Embryonic facial prominence (tissue), 1 donor: ENCODE measurements at regions not wholly inside any gene's neighbourhood (a gene's known extent, or its start where the extent isn't known, plus 50 kb on each side); places are given as distances from the start of the nearest gene placed in this dataset.

ENCODE experiments used
- DNase-seq: peaks from one replicate; pipeline ENCODE4 v3.0.0-alpha.2; 2016; ENCODE audit errors: extremely low spot score

DNA sequence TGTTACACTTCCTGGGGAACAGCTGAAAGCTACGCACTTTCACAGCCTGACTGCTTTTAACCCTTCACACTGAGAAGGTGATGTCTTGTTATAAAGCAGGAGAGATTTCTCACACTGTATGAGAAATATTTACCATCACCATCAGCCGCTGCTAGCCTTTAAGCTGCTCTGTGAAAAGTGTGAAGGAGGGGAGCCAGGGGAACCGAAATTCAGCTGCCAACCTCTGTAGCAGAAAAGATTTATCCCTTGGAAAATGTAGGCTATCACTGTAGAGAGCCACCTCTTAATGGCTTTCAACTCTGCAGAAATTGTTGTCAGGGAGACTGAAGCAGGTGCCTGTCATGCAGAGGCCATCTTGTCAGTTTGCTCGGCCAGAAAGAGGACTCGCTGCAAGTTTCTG, 145.3 kb downstream of the SP3 start:
- no peak for DNase-seq

DNA sequence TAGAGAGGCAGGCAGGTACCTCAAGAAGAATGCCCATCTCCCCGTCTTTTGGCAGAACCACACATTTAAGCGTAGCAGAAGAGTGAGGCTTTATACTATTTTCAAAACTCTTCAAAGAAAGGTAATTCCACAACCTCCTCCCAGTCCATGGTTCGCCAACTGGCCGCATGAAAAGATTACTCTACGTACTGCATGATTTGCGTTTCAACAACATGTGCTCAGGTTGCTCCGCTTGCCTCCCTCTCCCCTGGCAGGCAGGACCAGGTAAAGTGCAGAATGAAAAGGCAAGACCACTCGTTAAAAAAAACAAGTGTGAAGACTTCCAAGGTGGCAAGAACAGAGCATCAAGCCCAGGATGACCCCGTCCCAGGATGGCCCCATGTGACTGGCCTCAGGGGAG, 143.7 kb downstream of the SP3 start:
- DNase-seq: no peak

DNA sequence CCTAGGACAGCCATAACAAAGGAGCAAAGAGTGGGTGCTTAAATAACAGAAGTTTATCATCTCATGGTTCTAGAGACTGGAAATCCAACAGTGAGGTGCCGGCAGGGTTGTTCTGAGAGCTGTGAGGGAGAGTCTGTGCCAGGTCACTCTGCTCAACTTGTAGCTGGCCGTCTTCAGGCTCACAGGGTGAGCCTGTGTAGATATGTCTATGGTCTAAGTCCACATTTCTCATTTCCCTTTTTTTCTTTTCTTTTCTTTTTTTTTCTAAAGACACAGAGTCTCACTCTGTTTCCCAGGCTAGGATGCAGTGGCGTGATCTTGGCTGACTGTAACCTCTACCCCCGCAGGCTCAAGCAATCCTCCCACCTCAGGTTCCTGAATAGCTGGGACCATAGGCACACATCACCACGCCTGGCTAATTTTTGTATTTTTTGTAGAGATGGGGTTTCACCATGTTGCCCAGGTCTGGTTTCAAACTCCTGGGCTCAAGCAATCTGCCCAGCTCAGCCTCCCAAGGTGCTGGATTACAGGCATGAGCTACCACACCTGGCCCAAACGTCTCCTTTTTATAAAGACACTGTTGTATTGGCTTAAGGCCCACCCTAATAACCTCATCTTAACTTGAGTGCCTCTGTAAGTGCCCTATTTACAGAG, 142.2 kb downstream of the SP3 start:
- no peak for DNase-seq

DNA sequence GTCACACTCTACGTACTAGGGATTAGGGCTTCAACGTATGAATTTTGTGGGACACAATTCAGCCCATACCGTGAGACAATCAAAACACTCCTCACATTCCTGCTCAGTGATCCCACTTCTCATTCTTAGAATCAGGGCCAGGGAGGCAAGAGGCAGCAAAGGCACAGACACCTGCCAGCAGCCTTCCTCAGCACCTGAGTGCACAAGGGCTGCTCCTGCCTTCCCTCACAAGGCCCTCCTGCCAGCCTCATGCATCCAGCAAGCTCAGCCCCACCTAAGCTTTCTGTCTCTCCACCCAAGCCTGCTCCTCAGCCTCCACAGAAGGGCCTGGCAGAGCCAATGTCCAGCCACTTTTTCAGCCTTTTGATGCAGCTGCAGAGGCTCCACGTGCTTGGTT, 141.6 kb downstream of the SP3 start:
- DNase-seq: no peak

DNA sequence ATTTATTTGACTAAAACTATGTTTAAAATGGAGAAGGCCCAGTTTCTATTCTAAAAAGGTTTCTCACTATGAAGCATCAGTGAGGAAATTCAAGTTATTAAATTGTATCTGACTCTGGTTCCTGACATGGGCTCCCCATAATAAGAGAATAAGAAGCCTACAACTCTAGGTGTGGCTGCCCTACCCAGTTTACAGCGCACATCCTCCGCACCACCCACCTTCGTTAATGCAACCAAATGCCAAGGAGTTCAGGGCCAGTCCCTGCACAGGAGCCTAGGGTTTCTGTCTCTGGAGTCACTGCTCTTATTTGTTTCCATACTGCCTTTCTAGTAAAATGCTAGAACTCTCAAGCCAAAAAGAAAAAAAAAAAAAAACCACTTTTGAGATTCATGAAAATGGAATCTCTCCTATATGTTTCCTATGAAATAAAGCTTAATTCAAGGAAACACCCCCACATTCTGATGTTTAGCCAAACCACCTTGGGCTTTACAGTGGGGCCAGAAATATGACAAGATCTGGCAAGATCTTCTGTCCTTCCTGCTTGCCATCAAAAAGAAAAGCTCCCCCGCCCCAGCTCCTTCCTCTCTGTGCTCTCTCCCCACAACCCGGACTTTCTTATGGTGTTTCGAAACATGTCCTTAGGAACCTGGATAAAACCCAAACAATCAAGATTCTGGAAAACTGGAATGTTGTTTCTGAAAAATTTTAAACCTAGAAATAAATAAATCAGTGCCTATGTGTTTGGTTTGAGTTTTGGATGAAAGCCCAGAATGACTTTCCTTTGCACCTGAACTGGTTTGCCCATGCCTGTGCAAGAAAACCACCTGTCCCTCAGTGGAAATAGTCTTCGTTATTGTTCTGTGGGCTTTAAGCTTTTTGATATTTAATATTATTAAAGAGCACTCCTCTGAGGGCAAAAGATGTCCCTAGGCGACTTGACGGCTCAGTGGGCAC, 136.7 kb downstream of the SP3 start:
- no peak for DNase-seq

DNA sequence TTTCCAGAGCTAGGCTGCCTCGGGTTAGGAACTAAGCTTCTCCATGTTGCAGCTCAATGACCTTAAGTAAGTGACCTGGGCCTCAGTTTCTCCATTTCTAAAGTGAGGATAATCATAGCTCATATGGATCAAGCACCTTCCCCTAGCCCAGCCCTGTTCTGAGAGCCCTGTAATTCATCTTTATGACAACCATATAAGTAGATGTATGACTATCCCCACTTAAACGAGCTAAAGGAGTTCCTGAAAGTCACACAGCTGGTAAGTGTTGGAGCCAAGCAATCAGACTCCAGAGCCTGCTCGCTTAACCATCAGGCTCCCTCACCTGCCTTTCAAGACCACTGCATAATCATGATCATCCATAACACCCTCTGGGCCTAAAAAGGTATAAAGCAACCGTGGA, 135.4 kb downstream of the SP3 start:
- no peak for DNase-seq

DNA sequence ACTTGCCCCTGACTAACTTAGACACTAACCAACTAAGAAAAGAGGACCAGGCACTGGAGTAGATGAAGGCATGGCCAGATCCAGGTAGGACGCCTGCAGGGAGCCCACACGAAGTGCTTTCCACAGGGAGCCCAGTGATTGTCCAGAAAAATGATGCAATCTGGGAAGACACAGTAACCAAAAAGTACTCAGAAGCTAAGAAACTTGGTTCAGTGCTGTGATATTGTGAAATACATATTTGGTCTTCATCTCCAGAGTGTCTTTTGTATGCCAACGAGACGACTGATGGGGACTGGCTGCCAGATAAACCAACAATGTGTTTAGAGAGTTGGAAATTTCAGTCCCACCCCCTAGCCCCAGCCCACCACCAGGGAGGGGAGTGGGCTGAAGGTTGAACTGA, 135.0 kb downstream of the SP3 start:
- no peak for DNase-seq

DNA sequence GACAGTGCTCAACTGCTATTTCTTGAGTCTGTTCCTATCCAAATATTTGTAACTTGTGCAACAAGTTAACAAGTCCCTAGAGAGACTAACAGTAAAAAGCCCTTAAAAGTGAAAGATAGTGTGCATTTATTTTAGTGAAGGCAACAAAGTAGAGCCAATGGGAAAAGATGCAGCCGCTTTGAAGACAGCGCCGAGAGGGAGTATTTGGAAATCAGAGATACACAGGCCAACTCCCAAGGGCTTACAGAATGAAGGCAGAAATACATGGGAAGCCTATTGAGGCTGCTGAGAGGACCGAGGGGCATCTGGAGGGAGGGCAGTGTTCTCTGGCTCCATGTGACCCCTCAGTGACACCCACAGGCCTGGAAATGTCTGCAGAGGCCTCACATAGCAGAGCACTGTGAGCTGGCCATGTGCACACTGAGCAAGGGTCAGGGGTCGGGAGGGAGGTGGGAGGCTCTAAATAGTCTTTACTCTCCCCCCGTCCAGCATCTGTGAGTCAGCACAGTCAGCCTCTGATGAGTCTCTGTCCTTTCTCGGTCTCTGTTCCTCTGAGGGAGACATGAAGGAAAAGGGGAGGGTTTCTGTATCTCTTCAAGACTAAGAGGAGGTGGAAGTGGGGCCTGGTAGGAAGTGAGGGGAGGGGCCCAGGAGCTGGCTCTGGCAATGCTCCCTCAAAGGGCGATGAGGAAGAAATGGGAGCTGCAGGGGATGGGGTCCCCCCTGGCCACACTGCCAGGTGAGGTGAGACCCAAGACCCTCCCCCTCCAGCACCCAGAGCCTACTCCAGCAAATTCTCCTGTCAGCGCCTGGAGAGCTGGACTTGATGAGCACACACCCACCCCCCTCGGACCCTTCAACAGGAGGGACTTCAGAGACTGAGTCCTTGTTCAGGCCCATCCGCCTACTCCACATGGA, 133.6 kb downstream of the SP3 start:
- DNase-seq: no peak

DNA sequence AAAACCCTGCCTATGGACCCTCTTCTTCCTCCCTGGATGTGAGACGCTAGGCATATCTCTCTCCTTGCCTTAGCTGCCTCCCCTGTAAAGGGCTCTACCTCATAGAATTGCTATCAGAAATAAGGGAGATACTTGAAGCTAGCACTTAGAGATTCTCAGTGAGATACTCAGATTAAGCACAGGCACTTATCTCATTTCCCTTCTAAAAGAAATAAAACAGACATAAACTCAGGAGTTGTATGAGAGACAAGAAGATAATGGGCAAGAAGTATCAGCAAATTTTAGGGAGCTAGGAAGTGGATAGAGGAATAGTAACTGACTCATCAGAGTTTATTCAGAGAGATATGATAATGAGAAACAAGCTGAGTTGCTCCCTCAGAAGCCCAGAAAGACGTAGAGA, 131.0 kb downstream of the SP3 start:
- no peak for DNase-seq

DNA sequence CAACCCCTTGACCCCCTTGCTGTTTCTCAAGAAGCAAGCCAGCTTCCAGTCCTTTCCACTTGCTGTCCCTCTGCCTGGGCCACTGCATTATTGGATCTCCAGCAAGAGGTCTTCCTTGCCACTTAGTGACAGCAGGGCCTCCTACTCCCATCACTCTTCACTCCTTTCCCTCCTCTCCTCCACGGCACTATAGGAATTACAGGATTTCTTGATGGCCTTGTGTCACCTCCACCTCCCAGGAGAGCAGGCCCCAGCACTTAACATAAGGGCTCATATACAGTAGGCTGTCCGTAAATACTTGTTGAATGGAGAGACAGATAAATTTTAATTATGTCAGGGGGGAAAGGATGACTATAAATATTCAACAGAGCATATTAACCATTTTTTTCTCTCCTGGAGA, 129.4 kb downstream of the SP3 start:
- no peak for DNase-seq

DNA sequence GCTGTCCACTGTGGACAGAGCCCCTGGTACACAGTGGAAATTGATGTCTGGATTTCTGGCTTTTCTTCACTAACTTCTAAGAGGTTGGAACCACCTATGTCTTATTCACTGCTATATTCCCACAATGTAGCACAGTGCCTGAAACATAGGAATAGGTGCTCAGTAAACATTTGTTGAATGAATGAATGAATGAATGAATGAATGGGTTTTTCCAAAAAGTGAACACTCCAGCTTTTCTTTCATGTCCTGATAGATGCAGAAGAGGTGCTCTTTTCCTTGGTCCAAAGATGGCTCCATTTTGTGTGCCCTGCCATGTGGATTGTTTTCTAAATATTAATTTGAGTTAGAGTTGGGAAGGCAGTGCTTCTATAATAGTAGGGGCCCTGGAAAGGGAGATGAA, 124.1 kb downstream of the SP3 start:
- DNase-seq: no peak

DNA sequence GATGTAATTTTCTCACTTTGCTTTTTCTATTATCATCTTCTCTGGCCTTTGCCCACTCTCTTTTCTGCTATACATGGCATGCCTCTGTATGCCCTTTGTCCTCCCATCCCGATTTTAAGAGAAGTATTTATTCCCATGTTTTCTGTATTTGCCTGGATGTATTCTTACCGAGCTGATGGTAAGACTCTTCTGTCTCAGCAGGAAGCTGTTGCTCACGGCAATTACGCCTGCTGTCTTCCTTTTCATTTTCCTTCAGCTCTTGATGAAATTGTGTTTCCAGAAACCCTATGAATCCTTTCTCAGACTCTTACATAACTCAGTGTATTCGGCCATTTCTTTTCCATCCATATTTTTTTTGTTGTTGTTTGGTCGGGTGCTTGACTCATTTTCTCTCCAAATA, 121.6 kb downstream of the SP3 start:
- DNase-seq: no peak

DNA sequence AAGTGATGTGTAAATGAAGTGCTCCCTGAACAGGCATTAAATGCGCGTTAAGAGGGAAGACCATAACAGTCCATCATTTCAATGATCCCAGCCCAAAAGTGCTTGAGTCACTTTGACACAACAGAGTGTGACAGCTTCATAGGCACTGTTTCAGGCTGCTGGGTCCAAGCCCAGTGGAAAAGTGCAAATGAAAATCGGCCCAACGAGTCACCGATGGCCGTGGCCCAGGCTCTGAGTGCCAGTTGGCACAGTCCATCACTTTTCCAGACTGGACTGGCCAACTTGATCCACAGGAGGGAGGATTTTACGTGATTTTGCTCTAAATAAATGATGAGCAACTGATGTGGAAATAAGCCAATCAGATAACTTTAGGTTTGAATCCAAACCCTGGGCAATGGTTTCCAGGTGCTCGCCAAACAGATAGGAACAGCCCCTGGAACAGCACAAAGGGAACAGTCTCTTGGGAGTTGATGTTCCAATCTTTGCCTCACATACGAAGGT, 114.0 kb downstream of the SP3 start:
- no peak for DNase-seq

DNA sequence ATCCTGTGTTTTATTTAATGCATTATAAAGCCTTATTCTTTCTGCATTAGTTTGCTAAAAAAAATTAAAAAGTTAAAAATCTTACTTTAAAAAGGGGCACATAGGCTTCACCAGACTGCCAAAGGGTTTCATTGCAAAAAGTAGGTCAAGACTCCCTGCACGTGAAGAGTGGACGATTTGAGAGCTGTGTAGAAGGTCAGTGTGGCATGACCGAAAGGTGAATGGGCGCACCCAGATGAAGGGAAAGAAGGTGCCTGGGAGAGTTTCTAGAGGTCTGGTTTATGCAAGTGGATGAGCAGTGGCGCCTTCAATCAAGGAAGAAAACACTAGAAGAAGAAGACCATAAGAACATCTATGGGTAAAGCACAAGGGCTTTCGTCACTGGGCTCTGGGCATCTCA, 111.0 kb downstream of the SP3 start:
- DNase-seq: no peak

DNA sequence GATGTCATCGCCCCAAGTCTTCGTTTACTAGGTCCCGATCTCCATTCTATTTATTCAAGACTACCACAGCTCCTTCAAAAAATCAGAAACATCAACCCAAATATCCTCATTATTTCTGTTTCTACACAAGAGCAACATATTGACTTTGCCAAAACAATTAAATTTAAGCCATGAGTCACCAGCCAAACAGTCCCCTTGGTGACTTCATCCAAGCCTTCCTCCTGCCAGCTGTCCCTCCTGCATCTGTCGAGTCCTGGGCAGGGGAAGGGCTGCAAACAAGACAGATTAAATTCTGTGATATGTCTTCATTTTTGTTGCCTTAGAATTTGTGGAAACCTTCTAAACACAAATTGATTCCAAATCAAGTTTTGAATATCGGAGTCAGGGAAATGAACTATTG, 110.3 kb downstream of the SP3 start:
- no peak for DNase-seq

DNA sequence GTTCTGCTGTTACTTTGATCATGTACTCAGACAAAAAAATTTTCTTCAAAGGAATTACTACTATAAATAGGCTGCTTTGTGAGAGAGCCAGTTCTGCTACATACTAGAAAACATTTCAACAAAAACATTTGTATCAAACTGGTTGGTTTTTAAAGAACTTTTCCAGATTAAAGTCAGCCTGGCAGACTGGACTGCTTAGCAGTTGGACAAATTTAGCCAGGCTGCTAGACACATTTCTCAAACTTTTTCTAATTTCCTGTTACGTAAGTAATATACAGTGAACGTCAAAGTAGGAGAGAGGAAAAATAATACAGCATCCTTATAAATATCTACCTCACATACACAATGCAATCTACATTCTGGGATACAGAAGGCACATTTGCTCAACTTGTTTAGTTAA, 109.5 kb downstream of the SP3 start:
- DNase-seq: no peak
